Medulla oblongata (tissue), 1 donor: ENCODE measurements at regions not wholly inside any gene's neighbourhood (a gene's known extent, or its start where the extent isn't known, plus 50 kb on each side); places are given as distances from the start of the nearest gene placed in this dataset.

Experiments
- DNase-seq: peaks from one replicate; pipeline ENCODE4 v3.0.0-alpha.2; 2015; ENCODE audit errors: extremely low spot score

DNA sequence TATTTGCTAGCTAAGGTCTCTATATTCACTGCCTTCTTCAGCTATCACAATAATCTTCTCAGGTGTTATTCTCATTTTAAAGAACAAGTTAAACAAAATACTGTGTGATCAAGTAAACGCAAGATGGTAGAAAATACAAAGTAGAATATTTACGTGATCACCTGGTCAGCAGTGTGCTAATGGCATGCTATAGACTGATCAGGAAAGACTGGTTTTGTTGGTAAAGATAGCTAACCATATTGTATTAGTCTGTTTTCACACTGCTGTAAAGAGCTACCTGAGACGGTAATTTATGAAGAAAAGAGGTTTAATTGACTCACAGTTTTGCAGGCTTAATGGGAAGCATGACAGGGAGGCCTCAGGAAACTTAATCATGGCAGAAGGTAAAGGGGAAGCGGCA, 50.4 kb downstream of the ZBTB38 start:
- DNase-seq: no peak

- no peak for DNase-seq
Measured at GRCh38 chr3:141419946-141420345, 51.6 kb downstream of the ZBTB38 start.

- no peak for DNase-seq
Measured at GRCh38 chr3:141421186-141421585, 52.9 kb downstream of the ZBTB38 start.

DNA sequence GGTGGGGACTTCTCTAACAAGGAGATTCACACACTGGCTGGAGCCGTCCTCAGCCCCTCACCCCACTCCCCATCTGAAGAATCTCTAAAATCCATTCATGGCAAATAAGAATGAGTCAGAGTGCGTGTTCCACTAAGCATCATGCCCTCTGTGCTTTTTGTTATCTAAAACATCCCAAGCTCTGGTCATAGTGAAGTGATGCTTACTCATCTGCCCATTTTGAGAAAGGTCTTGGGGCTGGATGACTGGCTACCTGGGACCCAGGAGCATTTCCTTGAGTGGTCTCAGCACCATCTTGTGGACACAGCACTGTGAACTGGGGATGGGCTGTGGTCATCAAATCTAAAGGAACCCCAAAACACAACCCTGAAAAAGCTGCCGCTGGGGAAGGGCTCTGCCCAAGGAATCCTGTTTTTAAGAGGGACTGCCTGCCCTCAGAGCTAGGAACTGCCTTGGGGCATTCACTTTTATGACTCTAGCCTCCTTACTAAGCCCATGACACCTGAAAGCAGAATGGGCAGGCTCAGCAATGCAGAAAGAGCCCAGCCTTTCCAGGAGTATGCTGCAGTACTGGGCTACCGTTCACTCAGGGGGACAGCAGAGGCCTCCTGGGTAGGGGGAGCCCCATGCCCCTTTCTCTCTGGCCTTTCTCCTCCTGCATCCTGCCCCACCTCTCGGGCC, 53.5 kb downstream of the ZBTB38 start:
- DNase-seq: no peak

DNA sequence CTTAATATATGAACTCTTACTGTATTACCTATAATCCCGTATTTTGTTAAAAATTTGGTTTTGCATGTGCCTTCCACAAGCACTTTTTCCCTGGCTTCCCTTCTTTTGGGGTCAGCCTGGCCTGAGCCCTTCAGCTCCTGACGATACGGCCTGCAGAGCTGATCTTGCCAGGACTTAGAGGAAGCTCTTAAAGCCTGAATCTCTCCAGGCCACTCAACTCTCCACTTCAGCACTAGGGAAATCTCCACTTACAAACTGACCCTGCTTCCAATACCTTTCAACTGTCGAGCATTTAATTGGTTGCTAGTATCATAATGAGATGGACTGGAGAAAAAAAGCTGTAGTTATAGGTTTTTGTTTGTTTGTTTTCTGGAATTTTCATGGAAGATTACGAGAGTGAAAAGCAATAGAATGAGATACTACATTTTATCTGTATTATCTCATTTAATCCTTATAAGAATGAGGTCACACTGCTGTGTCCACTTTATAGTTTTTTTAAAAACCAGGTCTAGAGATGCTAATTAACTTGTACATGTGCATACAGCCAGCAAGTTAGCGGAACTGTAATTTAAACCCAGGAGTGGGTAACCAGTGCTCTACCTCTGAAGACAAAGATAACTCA, 54.8 kb downstream of the ZBTB38 start:
- no peak for DNase-seq

GRCh38 chr3:141425523-141426233, 57.4 kb downstream of the ZBTB38 start:
- DNase-seq: no peak

DNA sequence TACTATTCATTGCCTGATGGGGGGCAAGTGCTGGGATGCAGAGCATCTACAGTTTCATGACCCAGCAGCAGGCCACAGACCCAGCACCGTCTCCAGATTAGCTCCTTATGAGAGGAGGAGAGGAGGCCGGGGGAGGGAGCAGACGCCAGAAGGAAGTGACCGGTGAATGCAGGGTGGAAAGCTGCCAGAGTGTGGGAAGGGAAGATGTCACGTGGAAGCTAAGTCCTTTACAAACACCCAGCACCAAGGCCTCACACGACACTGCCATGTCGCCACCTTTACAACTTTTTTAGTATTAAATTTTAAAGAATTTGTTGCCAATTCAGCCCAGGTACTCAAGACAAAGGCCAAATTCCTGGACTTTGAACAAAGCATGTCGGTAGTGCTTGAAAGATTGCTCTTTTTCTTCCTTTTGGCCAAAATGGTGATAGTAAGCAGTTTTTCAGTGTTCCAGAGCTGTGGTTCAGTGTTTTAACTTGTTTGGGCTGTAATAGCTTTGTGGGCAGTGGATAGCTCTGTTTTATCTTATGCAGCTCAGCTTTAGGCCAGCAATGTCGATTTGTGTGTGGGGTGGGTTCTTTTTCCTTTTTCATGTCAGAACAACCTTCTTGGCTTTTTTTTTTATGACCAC, 58.2 kb downstream of the ZBTB38 start:
- DNase-seq: peak; percentile 91

GRCh38 chr3:141427764-141428163, 59.1 kb upstream of the RASA2 start:
- DNase-seq: no peak

GRCh38 chr3:141429371-141430035, 57.3 kb upstream of the RASA2 start:
- no peak for DNase-seq

GRCh38 chr3:141430316-141430715, 56.5 kb upstream of the RASA2 start:
- no peak for DNase-seq

DNA sequence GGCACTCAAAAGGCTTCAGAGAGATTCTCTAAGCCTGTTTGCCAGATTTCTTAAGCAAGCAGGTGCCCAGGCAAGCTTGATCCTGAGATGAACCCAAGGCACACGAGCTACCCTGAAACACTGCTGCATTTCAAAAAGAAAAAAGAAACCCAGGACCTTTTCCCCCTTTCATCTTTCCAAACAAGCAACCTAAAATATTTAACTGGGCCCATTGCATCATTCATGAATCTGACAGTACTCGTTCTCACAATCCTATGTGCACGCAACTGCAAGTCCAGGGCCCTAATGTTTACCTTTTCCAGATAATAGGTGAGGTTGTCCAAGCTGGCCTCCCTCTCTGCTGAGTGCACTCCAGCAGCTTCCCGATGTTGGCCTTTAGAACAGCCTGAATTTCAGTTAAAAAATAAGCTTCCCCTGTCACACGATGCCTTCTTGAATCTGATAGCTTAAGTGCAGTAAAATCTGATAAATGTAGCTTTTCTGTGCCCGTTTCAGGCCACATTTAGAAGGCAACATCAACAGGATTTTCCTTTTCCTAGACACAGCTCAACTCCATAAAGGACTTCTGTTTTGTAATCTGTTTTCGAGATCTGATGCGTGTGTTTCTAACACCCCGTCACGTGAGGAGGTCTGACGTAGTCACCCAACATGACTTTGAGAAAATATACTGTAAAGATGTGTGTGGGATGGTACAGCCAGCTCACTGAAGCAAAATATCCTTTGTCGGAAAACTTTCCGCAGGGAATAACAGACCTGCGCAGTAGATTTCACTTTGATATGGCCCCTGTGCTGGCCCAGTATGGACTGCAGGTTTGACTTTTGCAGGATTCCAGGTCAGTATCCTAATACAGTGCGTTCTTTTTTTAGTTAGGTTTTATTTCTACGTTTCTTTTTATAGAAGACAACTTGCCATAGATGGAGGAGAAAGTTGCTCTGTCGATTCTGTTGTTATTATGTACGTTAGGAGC, 55.1 kb upstream of the RASA2 start:
- peak; percentile 71 for DNase-seq

DNA sequence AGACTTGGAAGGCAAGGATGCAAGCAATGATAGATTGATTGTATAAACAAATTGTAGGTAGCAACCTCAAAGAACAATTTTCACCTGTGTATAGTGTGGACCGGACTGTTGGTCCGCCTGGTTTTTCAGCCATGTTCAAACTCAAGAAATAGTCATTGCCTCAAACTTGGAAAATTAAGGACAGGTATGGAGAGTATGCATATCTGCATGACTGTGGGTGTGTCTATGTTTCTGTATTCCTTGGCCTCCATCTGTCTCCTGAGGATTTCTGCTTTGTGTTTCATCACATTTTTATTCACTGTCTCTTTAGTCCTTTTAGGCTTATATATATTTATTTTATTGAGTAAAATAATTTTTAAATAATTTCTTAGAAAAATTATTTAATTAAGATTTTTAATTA, 53.9 kb upstream of the RASA2 start:
- DNase-seq: no peak

DNA sequence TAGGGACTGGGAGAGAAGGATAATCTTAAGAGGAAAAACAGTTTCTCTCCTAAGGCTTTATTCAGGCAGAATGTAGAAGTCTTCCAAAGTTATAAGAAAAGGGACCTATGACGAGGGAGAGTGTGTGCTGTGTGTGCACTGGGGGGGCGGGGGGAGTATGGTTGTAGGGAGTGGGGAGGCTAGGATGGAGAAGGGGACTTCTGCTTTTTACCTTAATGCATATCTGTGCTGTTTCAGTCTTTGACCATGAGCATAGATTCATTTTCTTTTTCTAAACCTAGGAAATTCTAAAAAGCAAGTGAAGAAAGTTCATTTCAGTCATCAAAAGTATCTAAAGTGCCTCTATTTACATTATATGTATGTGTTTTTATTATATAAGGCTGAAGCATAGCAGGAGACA, 52.6 kb upstream of the RASA2 start:
- DNase-seq: no peak

DNA sequence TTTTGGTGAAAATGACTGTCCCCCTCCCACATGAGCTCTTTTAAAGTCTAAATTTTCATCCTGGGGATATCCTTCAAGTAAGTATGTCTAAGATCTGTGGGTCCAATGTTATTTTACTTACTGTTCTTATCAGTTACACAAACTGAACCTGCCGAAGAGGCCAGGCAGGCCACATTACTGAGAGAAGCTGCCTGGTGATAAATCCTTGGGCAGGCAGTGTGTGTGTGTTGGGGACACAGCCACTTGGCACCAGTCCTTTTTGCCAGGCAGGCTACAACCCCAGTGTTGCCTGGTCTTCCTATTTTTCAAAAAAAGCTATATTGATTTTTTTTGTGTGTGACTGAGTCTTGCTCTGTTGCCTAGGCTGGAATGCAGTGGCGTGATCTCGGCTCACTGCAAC, 50.6 kb upstream of the RASA2 start:
- no peak for DNase-seq
